ENCODE measurements at regions not wholly inside any gene's neighbourhood (a gene's known extent, or its start where the extent isn't known, plus 50 kb on each side); places are given as distances from the start of the nearest gene placed in this dataset.
A peak's percentile ranks its signal among the peaks of the same experiment; 100 is the strongest.

- peak; percentile 78 for DNase-seq (ENCODE audit: low read depth)
- H3K4me3 ChIP-seq (ENCODE audit: low read depth, low read length), result no peak overlapping the region
- in situ Hi-C loops (cut with HindIII; ENCODE audit: low sequenced_read_pairs), result no loop called here
- no peak for TF ChIP-seq CTCF (IDR thresholded peaks at IDR 0.05; ENCODE audit: low read depth, low read length, missing control alignments)
Observed at GRCh38 chr5:111563031-111563822, 50.9 kb upstream of the STARD4 start.

- in situ Hi-C loops (cut with HindIII; ENCODE audit: low sequenced_read_pairs), result no loop called here
- no peak overlapping the region for H3K4me3 ChIP-seq (ENCODE audit: low read depth, low read length)
- no peak for DNase-seq (ENCODE audit: low read depth)
- no peak for TF ChIP-seq CTCF (IDR thresholded peaks at IDR 0.05; ENCODE audit: low read depth, low read length, missing control alignments)
Observed at GRCh38 chr5:111562561-111562960, 50.2 kb upstream of the STARD4 start.

Measured in astrocyte of the cerebellum (primary cell).